ENCODE measurements at regions not wholly inside any gene's neighbourhood (a gene's known extent, or its start where the extent isn't known, plus 50 kb on each side); places are given as distances from the start of the nearest gene placed in this dataset.

GRCh38 chr12:98317939-98318899, 197.2 kb upstream of the TMPO start:
- peaks cover 0 to 4% of the 10 kb centered on the region in 2 donors for H3K9me3 ChIP-seq
- no peaks in the 10 kb centered on the region for H3K36me3 ChIP-seq
- DNase-seq (ENCODE audit: low spot score) = no peak
- no peak for TF ChIP-seq CTCF (IDR thresholded peaks at IDR 0.05)
- no peaks in the 10 kb centered on the region for H3K27me3 ChIP-seq
- H3K4me3 ChIP-seq = no peak overlapping the region
- H3K4me1 ChIP-seq = no peaks in the 10 kb centered on the region
- no peak overlapping the region for H3K27ac ChIP-seq

- Histone ChIP-seq H3K36me3 (no peaks in the 10 kb centered on the region), H3K4me1 (no peaks in the 10 kb centered on the region), H3K4me3 (no peak overlapping the region), H3K27me3 (no peaks in the 10 kb centered on the region), H3K27ac (no peak overlapping the region), H3K9me3 (peaks cover 0 to 4% of the 10 kb centered on the region in 2 donors)
- DNase-seq (ENCODE audit: low spot score) = no peak
- TF ChIP-seq CTCF (IDR thresholded peaks at IDR 0.05) = no peak
These were observed 195.5 kb upstream of the TMPO start for GRCh38 chr12:98319716-98320425.

GRCh38 chr12:98325003-98325402, 190.4 kb upstream of the TMPO start:
- no peak for DNase-seq (ENCODE audit: low spot score)
- H3K4me3 ChIP-seq = no peak overlapping the region
- no peak for TF ChIP-seq CTCF (IDR thresholded peaks at IDR 0.05)
- H3K36me3 ChIP-seq = no peaks in the 10 kb centered on the region
- H3K27ac ChIP-seq = no peak overlapping the region
- H3K27me3 ChIP-seq = no peaks in the 10 kb centered on the region
- no peaks in the 10 kb centered on the region for H3K4me1 ChIP-seq
- peaks cover 0 to 4% of the 10 kb centered on the region in 2 donors for H3K9me3 ChIP-seq

GRCh38 chr12:98328467-98328866, 186.9 kb upstream of the TMPO start:
- no peaks in the 10 kb centered on the region for H3K27me3 ChIP-seq
- DNase-seq (ENCODE audit: low spot score) = no peak
- H3K36me3 ChIP-seq = no peaks in the 10 kb centered on the region
- no peak overlapping the region for H3K27ac ChIP-seq
- no peak overlapping the region for H3K4me3 ChIP-seq
- TF ChIP-seq CTCF (IDR thresholded peaks at IDR 0.05) = no peak
- H3K4me1 ChIP-seq = no peaks in the 10 kb centered on the region
- H3K9me3 ChIP-seq = no peaks in the 10 kb centered on the region

GRCh38 chr12:98329589-98329988, 185.8 kb upstream of the TMPO start:
- TF ChIP-seq CTCF (IDR thresholded peaks at IDR 0.05) = no peak
- Histone ChIP-seq H3K27me3 (no peaks in the 10 kb centered on the region), H3K27ac (no peak overlapping the region), H3K36me3 (no peaks in the 10 kb centered on the region), H3K9me3 (no peaks in the 10 kb centered on the region), H3K4me3 (no peak overlapping the region), H3K4me1 (no peaks in the 10 kb centered on the region)
- DNase-seq (ENCODE audit: low spot score) = no peak

Measured in right atrium auricular region (tissue), 2 donors.